HG02943 (cell line): ENCODE measurements at regions not wholly inside any gene's neighbourhood (a gene's known extent, or its start where the extent isn't known, plus 50 kb on each side); places are given as distances from the start of the nearest gene placed in this dataset.
"Not testable (repeated sequence)": the region's sequence is repeated elsewhere in the genome, so short reads cannot be mapped to it uniquely, and the experiment has no call there.

Source experiments
- ATAC-seq: cut with Tn5 transposase; IDR thresholded peaks from one replicate; pipeline ENCODE4 v1.9.1; 2021; ENCODE audit warnings: mild to moderate bottlenecking, low read depth, moderate library complexity; ENCODE audit not compliant: unreplicated experiment

GRCh38 chr5:17816944-17817343 lies 182.7 kb downstream of the TAF11L14 start:
- ATAC-seq, result no peak

- no peak for ATAC-seq
Measured at GRCh38 chr5:17817990-17818389, 183.7 kb downstream of the TAF11L14 start.

DNA sequence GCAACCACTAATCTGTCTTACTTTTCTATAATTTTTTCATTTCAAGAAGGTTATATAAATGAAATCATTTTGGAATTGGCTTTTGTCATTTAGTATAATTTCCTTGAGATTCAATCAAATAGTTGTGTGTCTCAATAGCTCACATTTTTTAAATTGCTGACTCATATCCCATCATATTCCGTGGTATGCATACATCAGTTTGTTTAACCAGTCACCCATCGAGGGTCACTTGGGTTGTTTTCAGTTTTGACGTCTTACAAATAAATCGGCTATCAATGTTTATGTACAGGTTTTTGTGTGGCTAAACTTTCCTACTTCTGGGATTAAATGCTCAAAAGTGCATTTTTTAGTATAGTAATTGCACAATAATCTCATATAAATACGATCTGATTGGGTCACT lies 185.5 kb downstream of the TAF11L14 start:
- ATAC-seq, result no peak

DNA sequence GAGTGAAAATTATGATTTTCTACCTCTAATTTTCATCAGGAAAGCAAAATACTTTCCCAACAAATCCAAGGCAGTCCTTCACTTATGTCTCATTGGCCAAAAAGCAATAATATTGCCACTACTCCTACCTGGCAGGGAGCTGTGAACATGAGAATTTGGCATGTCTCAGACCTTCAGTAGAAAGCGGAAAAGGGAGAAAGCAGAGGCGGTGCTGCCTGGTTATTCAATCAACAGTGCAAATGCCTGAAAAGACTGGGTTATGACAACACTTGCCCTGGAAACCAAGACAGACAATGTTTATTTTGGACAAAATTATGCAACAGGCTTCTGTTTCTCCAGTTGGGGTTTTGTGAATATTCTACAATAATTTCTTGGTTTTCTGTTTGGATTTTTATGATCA lies 194.4 kb downstream of the TAF11L14 start:
- ATAC-seq, result no peak

DNA sequence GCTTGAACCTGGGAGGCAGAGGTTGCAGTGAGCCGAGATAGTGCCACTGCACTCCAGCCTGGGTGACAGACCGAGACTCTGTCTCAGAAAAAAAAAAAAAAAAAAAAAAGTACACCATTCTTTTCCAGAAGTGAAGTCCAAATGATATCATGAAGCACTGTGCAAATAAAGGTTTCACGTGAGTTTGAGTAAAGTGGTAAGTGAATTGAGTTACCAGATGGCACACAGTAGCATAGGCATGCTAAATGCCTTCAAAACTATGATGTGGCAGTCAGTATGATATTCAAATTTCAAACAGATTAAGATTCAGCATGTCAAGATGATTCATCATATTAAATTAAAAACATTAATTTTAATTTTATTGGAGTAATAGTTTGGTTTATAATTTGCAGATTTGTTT lies 195.2 kb downstream of the TAF11L14 start:
- no peak for ATAC-seq

DNA sequence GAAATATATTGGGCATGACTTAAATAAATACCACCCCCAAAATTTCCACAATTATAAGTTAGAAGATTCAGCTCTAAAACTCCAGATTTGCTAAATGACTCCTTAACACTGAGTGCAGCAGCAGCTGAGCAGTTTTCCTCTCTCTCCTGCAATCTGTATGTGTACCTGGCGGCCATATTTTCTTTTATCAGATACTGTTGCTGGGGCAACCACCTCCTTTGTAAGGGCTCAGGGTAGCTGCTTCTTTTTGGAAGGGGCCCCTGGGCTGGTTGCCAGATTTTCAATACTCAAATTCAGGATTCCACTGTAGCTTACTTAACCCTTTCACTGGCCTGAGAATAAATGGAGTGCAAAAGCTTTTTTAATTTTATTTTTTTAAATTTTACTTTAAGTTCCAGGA lies 197.0 kb downstream of the TAF11L14 start:
- ATAC-seq, result no peak

DNA sequence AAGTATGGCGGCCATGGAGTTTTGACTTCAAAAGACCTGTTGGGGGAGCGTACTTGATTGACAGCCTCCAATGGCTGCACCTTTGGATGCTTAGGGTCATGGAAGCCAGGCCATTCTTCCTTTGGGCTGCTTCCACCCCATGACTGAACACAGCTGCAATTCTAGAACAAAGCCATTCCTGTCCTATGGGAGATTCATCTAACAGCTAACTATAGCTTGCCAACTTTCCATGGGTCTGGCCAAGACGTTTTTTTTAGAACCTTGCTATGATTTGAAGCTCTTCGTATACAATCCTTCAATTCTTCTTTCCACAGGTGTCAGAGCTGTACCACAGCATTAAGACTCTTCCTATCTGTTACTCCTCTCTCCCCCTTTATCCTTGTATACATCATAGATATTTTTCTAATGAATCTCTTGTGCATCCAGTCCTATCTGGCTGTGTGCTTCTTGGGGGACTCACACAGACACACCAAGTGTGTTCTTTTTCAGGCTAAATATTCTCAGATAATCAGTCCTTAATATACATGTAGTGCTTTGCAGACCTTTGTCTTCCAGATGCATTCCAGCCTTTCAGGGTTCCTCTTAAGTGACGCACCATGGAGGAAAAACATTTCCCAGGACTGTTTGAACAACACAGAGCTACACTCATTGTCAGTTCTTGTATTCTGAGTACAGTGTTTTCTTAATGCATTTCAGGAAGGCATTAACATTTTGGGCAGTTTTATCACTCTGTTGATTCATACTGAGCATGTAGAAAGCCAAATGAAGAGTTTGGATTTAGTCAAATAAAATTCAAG lies 198.9 kb downstream of the TAF11L14 start:
- ATAC-seq, result no peak

DNA sequence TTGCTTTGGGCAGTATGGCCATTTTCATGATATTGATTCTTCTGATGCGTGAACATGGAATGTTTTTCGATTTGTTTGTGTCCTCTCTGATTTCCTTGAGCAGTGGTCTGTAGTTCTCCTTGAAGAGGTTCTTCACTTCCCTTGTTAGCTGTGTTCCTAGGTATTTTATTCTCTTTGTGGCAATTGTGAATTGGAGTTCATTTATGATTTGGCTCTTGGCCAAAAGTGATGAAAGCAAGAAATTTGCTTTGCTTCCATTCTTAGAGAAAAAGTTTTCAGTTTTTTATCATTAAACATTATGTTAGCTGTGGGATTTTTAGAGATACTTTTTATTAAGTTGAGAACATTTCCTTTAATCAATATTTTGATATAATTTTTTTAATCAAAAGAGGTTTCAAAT lies 203.5 kb downstream of the TAF11L14 start:
- no peak for ATAC-seq

DNA sequence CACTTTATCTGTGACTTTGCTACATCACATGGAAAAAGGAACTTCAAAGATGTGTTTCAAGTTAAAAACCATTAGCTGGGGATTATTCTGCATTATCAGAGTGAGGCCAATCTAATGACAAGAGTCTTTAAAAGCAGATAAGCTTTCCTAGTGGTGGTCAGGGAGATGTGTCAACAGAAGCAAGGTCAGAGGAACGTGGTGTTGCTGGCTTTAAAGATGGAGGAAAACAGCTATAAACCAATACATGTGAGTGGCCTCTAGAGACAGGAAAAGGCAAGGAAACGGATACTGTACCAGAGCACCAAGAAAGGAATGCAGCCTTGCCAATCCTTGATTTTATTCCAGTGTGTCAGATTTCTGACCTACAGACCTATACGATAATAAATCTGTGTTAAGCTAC lies 204.2 kb downstream of the TAF11L14 start:
- no peak for ATAC-seq

DNA sequence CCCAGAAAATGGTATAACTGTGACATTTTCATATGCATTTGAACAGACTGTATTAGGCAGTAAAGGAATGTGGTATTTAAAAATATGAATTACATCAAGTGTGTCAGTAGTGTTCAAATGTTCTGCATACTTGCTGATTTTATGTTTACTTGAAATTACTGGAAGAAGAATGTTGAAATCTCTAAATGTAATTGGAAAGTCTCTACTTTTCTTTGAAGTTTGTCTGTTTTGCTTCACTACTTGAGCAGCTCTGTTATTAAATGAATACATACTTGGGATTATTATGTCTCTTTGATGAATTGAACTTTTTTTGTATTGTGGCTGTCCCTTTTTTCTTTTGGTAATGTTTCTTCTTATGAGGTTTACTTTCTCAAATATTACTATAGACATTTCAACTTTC lies 205.6 kb downstream of the TAF11L14 start:
- no peak for ATAC-seq

DNA sequence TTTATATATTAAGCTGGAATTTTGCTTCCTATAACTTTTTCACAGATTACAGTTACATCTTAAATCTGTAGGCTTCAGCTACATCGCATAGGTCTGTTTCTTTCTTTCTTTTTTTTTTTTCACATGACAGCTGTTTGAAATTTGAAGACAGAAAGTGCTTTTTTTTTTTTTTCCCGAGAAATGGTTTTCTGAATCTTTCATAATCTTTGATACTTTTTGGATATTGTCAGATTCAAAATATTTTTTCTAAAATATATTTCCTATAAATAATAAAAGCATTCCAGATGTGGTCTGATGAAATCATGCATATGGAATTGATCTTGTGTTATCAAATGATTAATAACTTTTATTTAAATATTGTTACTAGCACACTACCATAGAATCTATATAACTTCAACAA lies 212.2 kb downstream of the TAF11L14 start:
- ATAC-seq, result no peak

- no peak for ATAC-seq
Measured at GRCh38 chr5:17847286-17847685, 213.0 kb downstream of the TAF11L14 start.

DNA sequence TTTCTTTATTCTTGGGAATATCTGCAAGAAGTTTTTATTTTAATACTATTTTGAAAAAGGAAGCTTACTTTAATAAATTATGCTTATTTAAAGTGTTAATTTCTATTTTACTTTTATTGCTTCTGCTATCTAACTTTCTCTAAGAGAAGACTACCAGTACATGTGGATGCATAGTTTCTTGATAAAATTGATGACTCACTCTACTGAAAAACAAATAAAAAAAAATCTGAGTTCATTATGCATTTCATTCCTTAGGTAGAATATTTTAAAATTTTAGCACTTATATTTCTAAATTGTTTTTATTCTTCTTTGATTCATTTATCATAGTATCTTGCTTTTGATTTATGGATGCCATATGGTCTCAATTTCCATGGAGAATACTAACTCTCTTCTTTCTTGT lies 217.9 kb downstream of the TAF11L14 start:
- no peak for ATAC-seq

DNA sequence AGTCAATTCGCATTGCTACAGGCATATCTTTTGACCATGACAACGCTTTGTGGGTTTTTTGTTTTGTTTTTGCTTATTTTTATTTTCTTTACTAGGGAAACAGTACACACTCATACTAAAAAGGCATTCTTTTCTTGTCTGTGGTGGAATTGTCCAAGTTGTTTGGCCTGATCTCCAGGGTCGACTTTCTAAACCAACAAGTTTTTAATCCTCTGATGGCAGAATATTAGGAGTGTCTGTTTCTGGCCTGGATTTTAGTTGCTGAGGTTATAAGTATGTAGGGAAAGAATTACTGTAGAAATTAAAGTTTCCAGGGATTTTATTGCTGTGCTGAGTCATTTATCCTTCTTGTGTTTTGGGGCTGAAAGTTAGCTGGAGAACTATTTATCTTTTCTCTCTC lies 218.5 kb downstream of the TAF11L14 start:
- no peak for ATAC-seq

DNA sequence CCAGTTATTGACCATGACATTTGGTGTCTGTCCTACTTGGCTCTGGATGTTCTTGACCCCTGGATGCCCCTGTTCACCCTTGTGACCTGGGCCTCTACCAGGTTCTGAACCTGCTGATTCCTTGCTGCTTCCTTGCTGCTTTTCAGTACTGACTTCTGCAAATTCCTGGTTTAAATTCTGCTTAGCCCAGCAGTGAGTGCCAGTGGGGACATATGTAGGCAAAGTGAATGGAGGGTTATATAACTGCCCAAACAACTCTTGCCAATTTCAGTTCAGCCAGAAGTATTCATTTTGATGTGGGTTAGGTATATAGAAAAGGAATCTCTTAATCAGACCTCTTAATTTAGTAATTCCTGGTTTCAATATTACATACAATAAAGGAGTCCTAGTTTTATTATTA lies 220.6 kb downstream of the TAF11L14 start:
- ATAC-seq, result no peak

DNA sequence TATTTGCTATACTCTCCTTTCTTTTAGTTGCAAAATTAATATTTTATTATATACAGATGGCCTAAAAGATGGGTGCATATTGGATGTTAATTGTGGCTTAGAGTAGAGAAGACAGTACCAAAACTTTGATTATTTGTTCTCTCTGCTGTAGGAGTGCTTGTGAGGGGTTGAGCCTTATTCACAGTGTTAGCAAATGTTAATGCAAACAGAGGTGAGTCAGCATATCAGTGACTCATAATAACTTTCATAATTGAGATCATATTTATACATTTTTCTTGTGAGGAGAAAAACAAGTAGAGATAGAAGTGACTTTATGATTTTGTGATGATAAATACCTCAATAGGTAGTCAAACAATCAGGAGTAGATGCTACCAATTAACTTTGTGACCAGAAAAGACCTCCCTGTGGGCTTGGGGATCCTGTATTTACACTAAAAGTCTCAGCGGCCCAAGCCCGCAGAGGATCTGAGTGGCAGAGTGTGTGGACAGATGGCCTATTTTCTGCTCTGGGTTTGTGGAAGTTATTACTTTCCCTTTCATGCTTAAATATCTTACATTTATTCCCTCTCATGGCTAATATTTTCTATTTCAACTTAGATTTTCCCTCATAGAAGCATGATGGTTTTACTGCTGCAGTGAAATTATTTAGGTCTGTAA lies 226.5 kb downstream of the TAF11L14 start:
- ATAC-seq, result no peak

DNA sequence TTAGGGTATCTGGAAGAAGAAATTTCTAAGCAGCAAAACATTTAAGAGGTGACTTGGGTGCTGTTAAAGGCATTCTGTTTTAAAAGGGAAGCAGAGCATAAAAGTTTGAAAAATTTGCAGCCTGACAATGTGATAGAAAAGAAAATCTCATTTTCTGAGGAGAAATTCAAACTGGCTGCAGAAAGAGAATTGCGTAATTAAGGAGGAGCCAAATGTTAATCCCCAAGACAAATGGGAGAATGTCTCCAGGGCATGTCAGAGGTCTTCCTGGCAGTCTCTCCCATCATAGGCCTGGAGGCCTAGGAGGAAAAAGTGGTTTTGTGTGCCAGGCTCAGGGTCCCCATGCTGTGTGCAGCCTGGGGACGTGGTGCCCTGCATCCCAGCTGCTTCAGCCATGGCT lies 230.6 kb downstream of the TAF11L14 start:
- ATAC-seq, result not testable (repeated sequence)

- ATAC-seq, result not testable (repeated sequence)
Measured at GRCh38 chr5:17865966-17866365, 231.7 kb downstream of the TAF11L14 start.

GRCh38 chr5:17872204-17872603 lies 237.9 kb downstream of the TAF11L14 start:
- ATAC-seq, result no peak

DNA sequence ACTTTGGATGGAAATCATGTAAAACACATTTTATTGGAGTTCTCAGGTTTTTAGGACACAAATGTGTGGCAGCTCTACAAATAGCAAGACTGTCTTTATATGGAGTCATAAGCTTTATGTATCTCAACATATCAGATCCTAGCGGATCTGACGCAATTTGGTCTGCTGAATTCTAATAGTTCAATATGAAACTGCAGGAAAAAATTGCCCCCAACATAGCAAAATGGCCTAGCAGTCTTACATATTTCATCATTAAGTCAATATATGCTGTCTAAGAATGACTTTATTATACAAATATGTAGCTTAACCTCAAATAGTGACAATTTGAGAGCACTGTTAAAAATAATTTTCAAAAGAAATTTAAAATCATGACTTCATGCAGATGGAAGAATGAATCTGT lies 244.3 kb downstream of the TAF11L14 start:
- ATAC-seq, result no peak

DNA sequence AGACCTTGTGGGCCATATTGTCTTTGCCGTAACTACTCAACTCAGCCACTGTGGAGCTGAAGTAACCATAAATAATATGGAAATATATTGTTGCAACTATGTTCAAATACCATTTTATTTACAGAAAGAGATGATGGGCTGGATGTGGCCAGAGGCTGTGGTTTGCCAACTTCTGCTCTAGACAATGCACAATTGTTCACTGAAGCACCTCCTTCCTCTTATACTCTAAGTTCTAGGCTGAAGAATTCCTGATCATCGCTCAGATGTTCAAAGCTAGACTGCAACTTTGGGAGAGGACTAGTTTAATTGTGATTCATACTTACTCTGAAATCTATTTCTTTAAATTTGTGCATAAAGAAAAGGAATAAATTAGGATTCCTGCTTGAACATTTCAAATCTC lies 245.0 kb downstream of the TAF11L14 start:
- no peak for ATAC-seq

- no peak for ATAC-seq
Measured at GRCh38 chr5:17880869-17881268, 246.6 kb downstream of the TAF11L14 start.
